Activated T-helper 1 cell treated with anti-CD3 and anti-CD28 coated beads, Interleukin-2, amount 50 U/mL, for 16 hours (primary cell): ENCODE measurements at regions not wholly inside any gene's neighbourhood (a gene's known extent, or its start where the extent isn't known, plus 50 kb on each side); places are given as distances from the start of the nearest gene placed in this dataset.

Experiments
- DNase-seq, 2 donors: peaks; one replicate each; pipeline ENCODE4 v3.0.0-alpha.2; 2020; ENCODE audit warnings: low read depth in 1 of 2, low spot score in 1 of 2

DNA sequence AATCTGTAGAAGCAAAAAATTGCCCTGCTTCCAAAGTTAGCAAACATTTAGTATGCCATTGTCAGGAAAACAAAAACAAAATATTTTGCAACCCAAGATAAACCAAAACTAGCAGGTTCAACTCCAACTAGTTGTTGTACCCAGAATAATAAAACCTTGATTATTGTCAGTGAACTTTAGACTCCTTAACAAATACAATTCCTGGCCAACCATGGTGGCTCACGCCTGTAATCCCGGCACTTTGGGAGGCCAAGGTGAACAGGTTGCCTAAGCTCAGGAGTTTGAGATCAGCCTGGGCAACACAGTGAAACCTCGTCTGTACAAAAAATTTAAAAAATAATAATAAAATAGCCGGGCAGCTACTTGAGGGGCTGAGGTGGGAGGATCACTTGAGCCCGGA, 53.6 kb upstream of the EPCAM start:
- DNase-seq: no peak

DNA sequence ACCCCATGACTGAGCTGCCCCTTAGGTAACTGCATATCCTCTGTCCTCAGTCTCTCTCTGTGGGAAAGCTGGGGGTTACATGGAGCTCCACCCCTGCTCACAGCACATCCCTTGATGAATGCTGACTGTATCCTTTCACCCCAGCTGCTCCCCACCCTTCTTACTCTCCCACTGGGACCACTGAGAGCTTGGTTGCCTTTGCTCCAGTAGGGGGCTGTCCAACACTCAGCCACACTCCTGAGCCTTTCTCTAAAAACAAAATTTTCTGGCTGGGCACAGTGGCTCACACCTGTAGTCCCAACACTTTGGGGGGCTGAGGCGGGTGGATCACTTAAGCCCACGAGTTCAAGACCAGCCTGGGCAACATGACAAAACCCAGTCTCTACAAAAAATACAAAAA, 55.4 kb upstream of the EPCAM start:
- DNase-seq: no peak

DNA sequence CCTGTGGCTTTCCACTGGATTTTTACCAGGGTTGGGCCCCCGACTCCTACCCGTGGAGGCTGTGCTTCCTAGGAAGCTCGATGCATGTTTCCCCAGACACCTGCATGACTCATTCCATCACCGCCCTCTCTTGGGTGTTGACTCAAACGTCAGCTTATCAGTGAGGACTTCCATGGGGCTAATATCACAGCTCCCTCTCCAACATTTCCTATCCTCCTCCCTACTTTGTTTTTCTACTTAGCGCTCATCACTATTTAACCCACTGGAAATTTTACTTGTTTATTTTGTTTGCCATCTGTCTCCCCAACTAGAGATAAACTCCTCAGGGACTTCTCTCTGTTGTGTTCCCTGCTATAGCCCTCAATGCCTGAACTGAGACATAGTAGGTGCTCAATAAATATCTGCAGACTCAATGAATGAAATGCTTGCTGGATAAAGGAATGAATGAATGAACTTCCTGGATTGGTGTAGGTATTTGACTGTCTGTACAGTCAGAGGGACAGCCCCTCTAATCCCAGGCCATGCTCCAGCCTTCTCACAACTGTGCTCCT, 55.9 kb upstream of the EPCAM start:
- DNase-seq: no peak

DNA sequence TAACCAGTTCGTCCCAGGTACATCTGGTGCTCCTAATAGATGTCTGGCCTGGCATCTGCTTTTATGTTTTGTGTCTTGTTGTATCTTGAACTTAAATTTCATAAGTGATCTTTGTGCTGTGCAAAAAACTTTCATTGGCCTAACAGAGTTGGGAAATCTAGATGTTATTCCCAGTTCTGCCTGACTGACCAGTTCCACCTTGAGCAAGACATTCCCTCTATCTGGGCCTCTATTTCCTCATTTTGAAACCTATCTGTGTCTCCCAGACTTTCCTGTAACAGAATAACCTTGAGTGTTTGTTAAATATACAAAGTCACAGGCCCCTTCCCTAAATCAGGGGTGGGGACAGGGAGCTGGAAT, 56.6 kb upstream of the EPCAM start:
- no peak for DNase-seq

DNA sequence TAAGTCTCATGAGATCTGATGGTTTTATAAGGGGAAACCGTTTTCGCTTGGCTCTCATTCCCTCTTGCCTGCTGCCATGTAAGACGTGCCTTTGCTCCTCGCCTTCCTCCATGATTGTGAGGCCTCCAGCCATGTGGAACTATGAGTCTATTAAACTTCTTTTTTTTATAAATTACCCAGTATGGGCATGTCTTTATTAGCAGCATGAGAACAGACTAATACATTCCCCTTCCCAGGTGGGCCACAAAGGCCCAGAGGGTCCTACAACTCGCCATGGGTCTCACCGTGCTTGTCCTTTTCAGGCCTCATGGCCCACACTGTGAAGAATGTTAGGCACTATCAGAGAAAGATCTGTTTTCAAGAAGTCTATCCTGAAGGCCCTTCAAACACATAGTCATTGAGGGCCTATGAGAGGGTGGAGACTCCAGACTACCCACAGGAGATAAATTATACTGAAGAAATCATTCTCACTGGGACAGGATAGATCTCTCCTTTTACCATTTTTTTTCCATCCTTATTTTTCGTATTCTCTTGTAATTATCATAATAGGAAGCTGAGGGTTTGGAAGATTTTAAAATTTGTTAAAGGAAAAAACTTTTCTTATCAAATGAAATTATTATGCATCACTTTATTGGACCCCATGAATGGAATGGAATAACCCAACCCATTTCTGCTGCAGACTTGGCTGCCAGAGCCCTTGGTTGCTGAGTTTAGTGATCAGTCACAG, 57.2 kb upstream of the EPCAM start:
- DNase-seq: no peak

DNA sequence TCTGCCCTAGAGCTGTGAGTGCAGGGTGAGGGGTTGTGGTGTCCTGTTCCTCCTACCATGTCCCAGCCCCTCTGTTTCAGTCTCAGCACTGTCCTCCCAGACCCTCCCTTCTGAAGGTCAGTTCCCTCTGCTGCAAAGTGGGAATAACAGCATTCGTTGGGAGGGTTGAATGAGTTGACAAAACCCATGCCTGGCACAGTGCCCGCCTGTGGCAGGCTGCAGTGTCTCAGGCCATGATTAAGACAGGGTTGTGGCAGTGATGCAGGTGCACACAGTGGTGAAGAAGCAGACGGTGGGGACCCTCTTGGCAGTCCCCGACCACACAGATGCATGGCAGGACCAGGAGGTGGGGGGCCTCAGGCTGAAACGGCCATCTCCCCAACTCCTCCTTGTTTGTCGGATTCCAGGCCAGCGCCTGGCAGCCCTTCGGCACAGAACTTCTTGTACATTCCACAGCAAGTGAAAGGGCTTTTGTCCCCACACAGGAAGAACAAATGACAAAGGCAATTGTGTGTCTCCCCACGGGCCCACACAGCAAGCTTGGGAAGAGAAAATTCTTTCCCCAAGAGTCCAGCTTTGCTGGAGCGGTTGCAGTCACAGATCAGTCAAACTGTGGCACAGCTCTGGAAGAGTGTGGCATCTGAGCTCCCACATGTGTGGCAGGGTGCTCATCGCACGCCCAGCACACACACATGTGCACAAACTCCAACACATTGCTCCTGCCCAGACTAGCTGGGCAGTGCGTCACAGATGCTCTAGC, 58.1 kb upstream of the EPCAM start:
- DNase-seq: no peak

DNA sequence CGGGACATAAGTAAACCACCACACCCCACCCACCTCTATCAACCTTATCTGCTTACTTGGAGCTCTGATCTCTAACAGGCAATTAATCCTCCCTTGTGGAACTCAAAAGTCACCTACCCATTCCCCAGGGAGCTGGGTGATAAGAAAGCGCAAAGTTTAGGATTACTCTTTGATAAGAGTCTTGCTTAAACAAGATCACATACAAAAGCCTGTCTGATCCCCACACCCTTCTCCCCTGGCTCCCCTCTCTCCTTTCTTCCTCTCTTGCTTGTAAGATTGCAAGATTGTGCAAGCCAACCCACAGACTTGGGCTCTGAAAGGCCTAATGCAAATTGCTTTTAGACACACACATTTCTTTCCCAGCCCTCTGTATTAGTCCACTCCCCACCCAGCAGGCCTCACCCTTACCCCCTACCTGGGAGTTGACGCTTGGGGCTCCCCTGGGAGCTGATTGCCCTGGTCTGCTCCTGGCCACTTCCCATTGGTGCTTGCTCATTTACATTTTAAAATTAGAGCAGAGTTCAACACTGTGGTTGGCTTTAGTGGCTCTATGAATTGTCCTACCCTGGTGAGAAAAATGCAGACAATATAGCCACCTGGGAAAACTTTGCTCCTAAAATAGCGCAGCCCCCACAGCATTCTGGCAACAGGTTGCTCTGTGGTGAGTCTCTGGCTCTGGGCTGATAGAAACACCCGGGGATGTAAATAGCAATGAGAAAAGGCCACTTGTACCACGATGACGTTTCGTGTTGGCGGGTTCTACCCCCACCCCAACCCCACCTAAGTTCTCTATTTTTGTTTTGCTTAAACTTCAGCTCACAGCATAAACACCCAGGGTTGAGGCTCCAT, 58.9 kb upstream of the EPCAM start:
- no peak for DNase-seq

DNA sequence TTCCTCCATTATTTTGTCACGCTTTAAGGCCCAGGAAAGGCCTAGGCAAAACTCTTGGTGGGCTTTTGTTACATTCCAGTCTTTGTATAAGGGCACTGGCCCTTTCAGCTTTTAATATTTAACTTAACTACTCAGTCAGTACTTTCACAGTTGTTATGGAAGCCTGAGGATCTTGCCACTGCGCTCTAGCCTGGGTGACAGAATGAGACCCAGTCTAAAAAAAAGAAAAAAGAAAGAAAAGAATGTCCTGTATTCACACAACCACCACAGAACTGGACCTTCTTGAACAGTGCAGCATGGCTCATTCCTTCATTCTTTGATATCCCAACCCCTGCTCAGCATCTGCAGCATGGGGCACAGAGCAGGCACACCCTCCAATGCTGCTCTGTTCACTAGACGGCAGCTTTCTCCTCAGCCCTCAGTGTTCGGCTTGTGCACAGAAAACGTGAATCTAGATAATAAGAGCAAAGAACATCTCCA, 59.6 kb upstream of the EPCAM start:
- DNase-seq: no peak

DNA sequence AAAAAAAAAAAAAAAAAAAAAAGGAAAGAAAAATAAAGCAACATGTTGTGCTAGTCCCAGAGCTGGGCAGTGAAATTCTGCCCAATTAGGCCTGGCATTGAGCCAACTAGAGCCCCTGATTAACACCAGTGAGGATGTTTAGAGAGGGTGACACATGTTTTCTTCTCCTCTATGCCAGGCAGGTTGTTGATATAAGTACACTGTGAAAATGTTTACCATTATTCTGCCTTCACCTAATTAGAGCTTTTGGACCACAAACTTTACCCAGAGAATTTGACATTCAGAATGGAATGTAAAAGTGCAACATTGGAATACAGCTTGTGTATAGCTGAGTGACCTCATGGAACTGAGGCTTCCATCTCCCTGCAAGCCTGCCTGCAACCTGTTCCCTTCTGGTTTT, 62.0 kb upstream of the EPCAM start:
- DNase-seq: no peak

DNA sequence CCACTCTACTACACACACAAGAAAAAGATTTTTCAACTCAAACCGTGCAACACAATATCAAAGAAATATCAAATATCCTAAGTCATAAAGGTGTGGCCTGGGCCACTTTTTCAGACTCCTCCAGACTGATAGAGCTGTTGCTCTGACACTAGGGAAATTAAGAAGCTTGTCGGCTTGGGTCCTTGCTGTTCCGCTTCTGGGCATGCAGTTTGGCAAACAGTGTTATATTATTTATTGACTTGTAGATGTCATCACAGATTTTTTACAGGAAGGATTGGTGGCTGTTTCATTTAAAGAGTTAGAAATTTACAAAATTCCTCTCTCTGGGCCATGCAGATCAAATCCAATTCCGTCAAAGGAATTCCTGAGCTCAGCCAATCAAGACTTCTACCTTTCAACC, 64.5 kb upstream of the EPCAM start:
- no peak for DNase-seq

DNA sequence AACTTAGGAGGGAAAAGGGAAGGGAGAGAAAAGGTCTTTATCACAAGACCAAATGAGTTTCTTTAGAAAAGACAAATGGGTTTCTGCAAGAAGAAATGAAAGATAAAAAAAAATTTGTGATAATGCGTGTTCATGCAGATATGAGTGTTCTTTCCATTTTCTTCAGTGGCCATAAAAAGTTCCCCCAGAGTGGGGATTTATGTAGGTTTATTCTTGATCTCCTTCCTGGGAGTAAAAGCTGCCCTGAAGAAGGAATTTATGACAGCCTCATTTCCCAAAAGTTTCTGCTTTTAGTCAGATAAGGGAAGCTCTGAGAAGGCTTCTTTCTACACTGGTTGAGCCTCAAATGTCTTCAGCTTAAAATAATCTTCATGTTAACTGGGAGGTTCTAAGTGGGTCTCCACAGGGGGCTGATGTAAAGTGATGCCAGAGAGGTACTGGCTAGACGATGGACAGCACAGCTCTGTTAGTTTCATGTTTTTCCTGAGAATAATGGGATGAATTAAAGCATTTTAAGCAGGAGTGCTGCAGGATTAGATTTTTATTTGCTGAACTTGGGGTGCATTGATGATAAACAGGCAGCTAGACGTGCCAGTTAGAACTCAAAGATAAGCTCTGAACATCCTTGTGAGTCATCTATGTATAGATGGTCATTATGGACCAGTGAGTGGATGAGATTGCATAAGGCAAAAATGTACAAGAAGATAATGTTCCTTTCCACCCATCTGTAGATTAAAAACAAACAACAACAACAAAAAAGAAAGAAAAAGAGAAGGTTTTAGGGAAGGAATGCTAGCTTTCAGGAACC, 65.6 kb upstream of the EPCAM start:
- DNase-seq: no peak

DNA sequence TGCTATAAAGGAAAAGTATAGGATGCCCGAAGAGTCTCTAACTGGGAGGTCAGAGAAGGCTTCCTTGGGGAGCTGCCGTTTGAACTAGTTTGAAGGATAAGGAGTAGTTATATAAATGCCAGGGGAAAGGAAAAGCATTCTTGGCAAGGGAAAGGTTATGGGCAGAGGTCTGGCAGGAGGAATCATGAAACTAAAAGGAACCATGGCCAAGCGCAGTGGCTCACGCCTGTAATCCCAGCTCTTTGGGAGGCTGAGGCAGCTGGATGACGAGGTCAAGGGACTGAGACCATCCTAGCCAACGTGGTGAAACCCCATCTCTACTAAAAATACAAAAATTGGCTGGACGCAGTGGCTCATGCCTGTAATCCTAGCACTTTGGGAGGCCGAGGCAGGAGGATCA, 66.8 kb upstream of the EPCAM start:
- no peak for DNase-seq

DNA sequence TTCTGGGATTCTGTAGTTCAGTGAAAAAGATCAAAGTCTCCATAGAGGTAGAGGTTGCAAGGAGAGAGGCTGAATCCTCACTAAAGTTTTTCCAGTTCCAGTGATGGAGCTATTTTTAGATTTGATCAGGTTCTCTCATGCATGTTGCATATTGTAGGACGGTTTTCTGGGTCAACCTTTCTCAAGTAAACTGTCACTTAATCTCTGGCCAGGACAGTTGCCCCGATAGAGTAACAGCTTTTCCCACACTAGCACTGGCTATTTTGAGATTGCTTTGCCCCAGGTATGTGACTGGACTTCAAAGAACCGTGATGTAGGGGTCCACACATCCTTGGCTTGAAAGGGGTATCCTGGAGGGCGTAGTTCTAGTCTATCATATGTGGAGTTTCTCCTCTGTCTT, 67.4 kb upstream of the EPCAM start:
- no peak for DNase-seq

DNA sequence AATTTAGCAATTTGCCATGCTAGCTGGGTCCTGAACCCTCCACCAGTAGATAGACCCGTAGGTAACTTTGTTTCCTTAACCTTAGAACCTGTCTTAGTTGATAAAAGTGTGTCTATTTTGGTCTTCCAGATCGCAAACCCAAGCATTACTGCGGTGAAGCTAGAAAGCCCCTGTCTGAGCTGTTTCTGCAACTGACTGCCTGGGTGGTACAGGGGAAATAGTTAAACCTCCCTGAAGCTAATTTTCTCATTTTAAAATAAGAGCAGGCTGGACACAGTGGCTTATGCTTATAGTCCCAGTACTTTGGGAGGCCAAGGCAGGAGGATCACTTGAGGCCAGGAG, 67.9 kb upstream of the EPCAM start:
- no peak for DNase-seq

DNA sequence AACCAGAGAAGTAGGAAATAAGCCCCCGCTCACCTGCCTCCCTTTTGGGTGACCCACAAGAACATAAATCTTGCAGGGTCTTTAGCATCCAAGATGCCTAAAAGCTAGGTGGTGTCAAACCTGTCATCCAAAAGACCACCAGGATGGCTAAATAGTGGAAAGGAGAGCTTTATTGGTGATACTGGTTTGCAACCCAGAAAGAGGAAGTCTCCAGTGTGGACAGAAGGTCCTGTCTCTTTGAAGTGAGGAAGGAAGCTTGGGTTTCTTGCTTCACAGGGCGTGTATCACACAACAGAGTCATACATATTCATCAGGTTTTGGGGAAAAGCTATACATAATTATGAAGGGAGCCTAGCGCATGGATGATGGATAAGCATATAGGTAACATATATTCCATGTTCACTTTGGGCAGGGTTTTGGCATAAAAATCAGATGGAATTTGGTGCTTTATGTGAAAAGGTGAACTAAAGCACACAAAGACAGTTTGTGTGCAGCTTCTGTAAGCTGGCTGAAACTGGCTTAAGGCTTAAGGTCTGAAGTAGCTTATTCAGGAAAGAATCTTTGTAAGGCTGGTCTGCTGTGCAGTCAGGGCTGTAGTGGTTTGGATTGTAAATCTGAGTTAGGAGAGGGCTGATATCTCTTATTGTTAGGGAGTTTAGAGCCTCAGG, 68.4 kb upstream of the EPCAM start:
- DNase-seq: no peak

DNA sequence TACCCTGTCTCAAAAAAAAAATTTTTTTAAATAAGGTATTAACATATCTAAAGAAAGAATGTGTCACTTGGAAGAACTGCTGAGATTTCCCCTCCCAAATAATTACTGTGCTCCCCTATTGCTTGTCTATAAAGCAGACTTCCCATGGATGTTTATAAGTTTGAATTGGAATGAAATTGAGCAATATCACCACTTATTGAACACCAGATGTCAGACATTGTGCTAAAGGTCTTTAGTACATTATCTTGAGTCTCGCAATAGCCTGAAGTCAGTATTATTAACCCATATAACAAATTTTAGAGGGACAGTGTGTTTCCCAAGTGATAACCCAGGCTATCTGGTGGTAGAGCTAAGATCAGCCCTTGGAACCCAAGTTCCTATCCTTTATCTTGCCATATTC, 69.0 kb upstream of the EPCAM start:
- no peak for DNase-seq

DNA sequence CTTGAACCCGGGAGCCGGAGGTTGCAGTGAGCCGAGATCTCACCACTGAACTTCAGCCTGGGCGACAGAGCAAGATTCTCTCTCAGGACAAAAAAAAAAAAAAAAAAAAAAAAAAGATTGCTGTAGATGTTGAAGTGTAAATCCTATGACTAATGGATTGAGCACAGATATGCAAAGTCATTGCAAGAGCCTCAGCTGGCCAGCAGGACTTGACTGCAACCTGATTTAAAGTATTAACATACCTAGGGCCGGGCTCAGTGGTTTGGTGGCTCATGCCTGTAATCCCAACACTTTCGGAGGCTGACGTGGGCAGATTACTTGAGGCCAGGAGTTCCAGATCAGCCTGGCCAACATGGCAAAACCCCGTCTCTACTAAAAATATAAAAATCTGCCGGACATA, 69.6 kb upstream of the EPCAM start:
- no peak for DNase-seq

DNA sequence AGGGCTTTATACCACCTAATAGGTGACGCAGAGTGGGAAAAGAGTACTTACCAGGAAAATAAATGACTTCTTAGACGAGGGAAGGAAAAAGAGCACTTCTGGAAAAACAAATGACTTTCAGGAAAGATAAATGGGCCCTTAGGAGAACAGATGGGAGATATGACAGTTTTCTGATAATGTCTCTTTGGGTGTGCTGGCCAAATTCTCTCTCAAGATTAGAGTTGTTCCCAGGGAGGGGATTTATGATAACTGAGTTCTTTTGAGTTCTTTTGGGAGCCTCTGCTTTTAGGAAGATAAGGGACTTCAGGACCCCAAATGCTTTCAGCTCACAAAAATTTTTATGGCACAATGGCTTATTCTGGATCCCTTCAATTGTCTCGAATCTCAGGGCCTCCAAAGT, 70.3 kb upstream of the EPCAM start:
- no peak for DNase-seq

DNA sequence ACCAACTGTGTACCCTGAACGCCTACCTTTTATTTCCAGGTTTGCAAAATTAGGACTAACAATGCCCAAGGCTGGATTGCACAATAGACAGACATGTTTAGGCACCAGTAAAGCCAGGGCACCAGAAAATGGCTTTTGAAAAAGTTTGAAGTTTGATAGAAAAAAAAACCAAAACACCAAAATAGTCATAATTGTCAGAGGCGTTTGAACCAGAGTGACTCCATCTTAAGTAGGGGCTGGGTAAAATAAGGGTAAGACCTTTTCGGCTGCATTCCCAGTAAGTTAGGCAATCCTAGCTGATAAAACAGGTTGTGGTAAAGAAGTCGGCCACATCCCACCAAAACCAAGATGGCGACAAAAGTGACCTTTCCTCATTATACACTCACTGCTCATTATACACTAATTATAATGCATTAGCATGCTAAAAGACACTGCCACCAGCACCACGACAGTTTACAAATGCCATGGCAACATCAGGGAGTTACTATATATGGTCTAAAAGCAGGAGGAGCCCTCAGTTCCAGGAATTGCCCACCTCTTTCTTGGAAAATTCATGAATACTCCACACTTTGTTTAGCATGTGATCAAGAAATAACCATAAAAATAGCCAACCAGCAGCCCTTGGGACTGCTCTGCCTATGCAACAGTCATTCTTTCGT, 71.2 kb upstream of the EPCAM start:
- no peak for DNase-seq
